ENCODE measurements at regions not wholly inside any gene's neighbourhood (a gene's known extent, or its start where the extent isn't known, plus 50 kb on each side); places are given as distances from the start of the nearest gene placed in this dataset.

DNA sequence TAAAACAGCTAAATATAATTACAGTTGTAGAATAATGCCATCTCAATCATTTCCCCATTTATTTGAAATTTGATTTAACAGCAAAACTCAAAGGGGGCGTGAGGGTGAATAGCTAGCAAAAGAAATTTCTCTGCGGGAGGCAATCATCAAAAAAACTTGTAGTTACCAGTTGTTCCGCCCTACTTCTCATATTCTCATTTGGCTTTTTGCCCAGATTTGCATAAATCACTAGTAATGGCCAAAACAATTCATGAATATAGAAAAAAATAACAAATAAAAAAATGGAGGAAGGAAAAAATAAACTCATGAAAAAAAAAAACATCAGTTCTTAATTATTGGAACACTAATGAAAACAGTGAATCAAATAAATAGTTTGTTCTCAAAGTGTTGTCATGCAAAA, 722.6 kb upstream of the KIF2B start:
- CTCF ChIA-PET = interaction anchor here (0.7 kb wide), 1 partner anchor 1659 kb away, joined by 3 read pairs; no protein-coding TSS in a partner anchor
- Histone ChIP-seq H3K36me3 (ENCODE audit: control insufficient read depth in 2 of 2, extremely low read depth in 1 of 2, insufficient read depth in 2 of 2, low read length in 2 of 2) (no peaks in the 10 kb centered on the region), H3K27ac (ENCODE audit: insufficient read depth, low read depth, low read length) (no peak overlapping the region), H3K27me3 (ENCODE audit: control insufficient read depth in 2 of 2, insufficient read depth in 2 of 2, low read length in 2 of 2) (no peaks in the 10 kb centered on the region), H2AFZ (ENCODE audit: low read depth, low read length) (no peak overlapping the region), H3K4me2 (ENCODE audit: insufficient read depth, low read length) (no peak overlapping the region), H3K9me3 (replicated peaks; ENCODE audit: control insufficient read depth, insufficient read depth, low read length) (no peaks in the 10 kb centered on the region), H3K4me3 (replicated peaks in 1 of 3; ENCODE audit: insufficient read depth in 1 of 3, low read depth in 1 of 3, low read length in 3 of 3) (no peak overlapping the region), H4K20me1 (replicated peaks; ENCODE audit: control insufficient read depth, extremely low read depth, insufficient read depth, low read length) (no peaks in the 10 kb centered on the region), H3K9me1 (replicated peaks; ENCODE audit: control insufficient read depth, extremely low read depth, insufficient read depth, low read length) (no peaks in the 10 kb centered on the region), H3K9ac (replicated peaks; ENCODE audit: extremely low read depth, insufficient read depth, low read length) (no peak overlapping the region), H3K4me1 (ENCODE audit: control insufficient read depth, extremely low read depth, insufficient read depth, low read length) (no peaks in the 10 kb centered on the region), H3K79me2 (ENCODE audit: control insufficient read depth, insufficient read depth, low read length) (no peaks in the 10 kb centered on the region)
- intact Hi-C loops (cut with micrococcal nuclease) (no loop called here), dilution Hi-C loops (cut with MboI; ENCODE audit: extremely low pct_ligation_motif_present, low sequenced_read_pairs) (no loop called here)
- no peak for FAIRE-seq
- no TSS peak for BruUV-seq (replicated peaks)
- DNase-seq (ENCODE audit: low read depth, low spot score) = no peak
- POLR2A ChIA-PET = no interaction called here
- TF ChIP-seq MYC (IDR thresholded peaks at IDR 0.05; ENCODE audit: low read depth, low read length) (no peak), JUN (IDR thresholded peaks at IDR 0.05; ENCODE audit: borderline replicate concordance, insufficient read depth, insufficient read length, low read depth) (no peak), POLR2AphosphoS5 (IDR thresholded peaks at IDR 0.05; ENCODE audit: insufficient read depth, low read depth, low read length) (no peak), FOS (IDR thresholded peaks at IDR 0.05; ENCODE audit: borderline replicate concordance, insufficient read depth, low read length) (no peak), CTCF (IDR thresholded peaks at IDR 0.05; ENCODE audit: extremely low read depth in 1 of 2, insufficient read depth in 1 of 2, low read depth in 1 of 2, low read length in 2 of 2) (no peak), GATA2 (IDR thresholded peaks at IDR 0.05; ENCODE audit: insufficient read depth, insufficient read length, low read depth, low read length) (no peak), EZH2 (IDR thresholded peaks at IDR 0.05; ENCODE audit: borderline replicate concordance, low read depth, low read length, severe bottlenecking) (no peak), POLR2A (IDR thresholded peaks at IDR 0.05; ENCODE audit: low read depth, low read length) (no peak)
- TF ChIP-seq, protein P1, sequence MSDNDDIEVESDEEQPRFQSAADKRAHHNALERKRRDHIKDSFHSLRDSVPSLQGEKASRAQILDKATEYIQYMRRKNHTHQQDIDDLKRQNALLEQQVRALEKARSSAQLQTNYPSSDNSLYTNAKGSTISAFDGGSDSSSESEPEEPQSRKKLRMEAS (IDR thresholded peaks at IDR 0.05; ENCODE audit: insufficient read depth, insufficient read length) = no peak
